Omental fat pad (tissue), 3 donors: ENCODE measurements at regions not wholly inside any gene's neighbourhood (a gene's known extent, or its start where the extent isn't known, plus 50 kb on each side); places are given as distances from the start of the nearest gene placed in this dataset.
"Not testable (repeated sequence)": the region's sequence is repeated elsewhere in the genome, so short reads cannot be mapped to it uniquely, and the experiment has no call there.

Experiments
- ATAC-seq: fragments of 150-250 bp; one replicate; pipeline ENCODE4 v1.9.1; 2016; ENCODE audit warnings: mild to moderate bottlenecking, moderate library complexity; ENCODE audit not compliant: low FRiP score
- DNase-seq: peaks from one replicate; pipeline ENCODE4 v3.0.0-alpha.2; 2019; ENCODE audit warnings: low spot score
- TF ChIP-seq, protein P1 (sequence below), 3 donors: fragments of 450-650 bp; IDR thresholded peaks; one replicate each; pipeline ENCODE4 v1.5.1; 2016 to 2017; ENCODE audit warnings: antibody characterized with exemption in 3 of 3, mild to moderate bottlenecking in 3 of 3, moderate library complexity in 2 of 3

DNA sequence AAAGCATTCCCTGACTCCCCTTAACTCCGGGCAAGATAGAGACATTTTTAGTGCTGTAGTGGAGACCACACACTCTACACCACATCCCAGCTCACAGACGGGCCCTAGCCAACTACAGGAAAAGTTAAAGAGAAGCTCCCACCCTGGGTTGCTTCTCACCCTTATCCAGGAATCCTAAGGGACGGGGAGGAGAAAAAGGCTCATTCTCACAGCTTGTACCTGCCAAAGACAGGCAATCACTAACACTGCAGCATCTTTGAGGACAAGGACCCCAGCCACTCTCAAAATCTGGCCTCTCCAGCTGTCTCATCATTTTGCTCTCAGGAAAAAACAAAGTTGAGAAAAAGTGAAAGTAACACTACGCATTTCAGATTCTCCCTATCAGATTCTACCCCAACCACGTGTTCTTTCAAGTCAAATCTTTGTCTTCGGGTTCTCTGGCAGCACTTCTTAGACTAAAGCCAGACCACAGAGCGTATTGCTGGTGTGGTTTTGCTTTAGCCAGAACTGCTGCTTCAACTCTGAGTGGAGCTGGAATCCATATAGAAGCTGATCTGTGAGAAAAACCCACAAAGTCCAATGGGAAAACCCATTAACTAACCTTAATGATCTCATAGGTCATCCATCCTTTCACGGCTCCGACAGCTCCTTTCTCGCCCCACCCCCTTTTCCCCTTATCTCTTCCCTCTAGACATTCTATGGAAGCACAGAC, 605.9 kb upstream of the DIPK2B start:
- ATAC-seq (peak; percentile 16), DNase-seq (no peak)
- TF ChIP-seq, protein P1, sequence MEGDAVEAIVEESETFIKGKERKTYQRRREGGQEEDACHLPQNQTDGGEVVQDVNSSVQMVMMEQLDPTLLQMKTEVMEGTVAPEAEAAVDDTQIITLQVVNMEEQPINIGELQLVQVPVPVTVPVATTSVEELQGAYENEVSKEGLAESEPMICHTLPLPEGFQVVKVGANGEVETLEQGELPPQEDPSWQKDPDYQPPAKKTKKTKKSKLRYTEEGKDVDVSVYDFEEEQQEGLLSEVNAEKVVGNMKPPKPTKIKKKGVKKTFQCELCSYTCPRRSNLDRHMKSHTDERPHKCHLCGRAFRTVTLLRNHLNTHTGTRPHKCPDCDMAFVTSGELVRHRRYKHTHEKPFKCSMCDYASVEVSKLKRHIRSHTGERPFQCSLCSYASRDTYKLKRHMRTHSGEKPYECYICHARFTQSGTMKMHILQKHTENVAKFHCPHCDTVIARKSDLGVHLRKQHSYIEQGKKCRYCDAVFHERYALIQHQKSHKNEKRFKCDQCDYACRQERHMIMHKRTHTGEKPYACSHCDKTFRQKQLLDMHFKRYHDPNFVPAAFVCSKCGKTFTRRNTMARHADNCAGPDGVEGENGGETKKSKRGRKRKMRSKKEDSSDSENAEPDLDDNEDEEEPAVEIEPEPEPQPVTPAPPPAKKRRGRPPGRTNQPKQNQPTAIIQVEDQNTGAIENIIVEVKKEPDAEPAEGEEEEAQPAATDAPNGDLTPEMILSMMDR (IDR thresholded peaks at IDR 0.05): no peak

DNA sequence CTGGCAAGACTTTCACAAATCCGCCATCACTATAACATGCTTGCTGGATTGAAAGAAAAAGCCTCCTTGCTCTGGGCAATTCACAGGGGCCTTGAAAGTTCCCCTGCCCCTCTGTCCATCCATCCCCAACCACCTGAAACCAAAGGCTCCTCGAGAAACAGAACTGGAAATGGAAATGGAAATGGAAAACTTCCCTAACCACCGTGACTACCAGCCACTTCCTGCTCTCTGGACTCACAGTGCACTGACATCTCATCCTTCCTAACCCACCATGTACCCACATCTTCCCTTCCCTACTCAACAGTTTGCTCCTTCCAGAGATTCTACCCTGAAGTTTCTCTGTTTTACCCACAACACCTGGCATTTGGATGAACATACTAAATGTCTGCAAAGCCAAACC, 603.6 kb upstream of the DIPK2B start:
- no peak for ATAC-seq
- TF ChIP-seq, protein P1 (IDR thresholded peaks at IDR 0.05): no peak
- DNase-seq: no peak

DNA sequence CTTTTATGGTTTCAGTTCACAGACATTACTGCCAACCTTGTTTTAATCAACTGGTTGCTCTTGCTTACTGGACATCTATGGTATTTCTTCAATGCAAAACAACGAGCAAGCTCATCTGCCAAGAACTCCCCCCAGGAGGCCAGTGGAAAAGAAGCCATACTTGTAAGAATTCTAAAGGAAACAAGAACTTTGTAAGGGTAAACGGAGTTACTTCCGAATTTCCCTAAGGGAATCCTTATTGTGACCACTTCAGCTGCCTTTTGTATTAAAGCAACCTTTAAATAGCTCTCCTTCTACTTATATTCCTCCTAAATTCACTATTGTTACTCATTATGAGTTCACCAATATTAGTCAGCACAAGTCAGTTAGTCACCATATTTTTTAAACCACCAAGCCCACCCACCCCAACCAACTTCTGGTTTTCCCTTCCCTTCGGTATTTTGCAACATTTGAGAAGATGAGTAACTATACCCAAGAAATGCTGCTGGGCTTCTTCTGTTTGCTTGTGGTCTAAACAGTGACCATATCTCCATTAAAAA, 602.8 kb upstream of the DIPK2B start:
- peak; percentile 30 for ATAC-seq
- TF ChIP-seq, protein P1 (IDR thresholded peaks at IDR 0.05): no peak
- DNase-seq: no peak

DNA sequence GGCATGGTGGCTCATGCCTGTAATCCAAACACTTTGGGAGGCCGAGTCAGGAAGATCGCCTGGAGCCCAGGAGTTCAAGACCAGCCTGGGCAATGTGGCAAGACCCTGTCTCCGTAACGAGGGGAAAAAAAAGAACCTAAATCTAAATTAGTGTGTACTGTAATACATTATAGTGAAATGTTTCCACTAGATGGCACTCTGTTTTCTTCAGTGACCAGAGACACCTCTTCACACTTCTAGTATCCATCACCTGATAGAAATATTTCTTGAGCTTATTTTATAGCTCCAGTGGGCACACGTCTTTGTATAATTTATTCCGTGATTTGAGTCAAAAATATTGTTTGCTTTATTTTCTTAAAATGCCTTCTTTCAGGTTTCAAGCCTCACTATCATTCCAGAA, 600.9 kb upstream of the DIPK2B start:
- DNase-seq (no peak), ATAC-seq (no peak)
- TF ChIP-seq, protein P1 (IDR thresholded peaks at IDR 0.05): no peak

DNA sequence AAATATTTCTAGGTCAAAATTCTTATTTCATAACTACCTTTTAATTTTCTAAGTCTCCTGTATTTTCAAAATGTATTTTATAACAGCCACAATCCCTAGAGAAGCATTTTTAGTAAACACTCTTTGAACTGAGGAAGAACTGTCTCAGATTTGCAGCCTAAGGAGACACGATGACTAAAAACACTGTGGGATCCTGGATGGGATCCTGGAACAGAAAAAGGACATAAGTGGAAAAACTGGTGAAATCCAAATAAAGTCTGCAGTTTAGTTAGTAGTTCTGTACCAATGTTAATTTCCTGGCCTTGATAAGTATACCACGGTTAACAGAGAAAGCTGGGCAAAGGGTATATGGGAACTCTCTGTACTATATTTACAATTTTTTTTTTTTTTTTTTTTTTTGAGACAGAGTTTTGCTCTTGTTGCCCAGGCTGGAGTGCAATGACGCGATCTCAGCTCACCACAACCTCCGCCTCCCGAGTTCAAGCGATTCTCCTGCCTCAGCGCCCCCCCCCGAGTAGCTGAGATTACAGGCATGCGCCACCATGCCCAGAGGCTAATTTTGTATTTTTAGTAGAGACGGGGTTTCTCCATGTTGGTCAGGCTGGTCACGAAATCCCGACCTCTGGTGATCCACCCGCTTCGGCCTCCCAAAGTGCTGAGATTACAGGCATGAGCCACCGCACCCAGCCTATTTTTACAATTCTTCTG, 600.2 kb upstream of the DIPK2B start:
- DNase-seq, ATAC-seq: not testable (repeated sequence)

DNA sequence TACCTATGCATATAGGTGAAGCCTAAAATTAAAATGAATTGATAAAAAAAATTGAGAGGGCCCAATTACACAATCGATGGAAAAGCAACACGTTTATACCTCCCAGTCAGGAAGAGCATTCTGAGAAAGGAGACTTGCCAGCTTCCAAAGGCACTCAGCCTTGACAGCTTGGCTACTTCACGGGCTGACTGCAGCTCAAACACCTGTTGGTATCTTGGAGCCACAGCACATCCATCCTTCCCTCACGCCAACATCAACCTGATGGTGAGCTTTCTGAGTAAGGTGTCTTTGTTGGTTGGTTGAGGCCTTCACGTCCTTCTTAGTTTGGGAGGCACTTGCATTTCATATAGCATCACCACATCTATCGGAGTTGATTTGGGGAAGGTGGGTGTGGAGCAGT, 598.9 kb upstream of the DIPK2B start:
- ATAC-seq: no peak
- TF ChIP-seq, protein P1 (IDR thresholded peaks at IDR 0.05): no peak
- DNase-seq: no peak

DNA sequence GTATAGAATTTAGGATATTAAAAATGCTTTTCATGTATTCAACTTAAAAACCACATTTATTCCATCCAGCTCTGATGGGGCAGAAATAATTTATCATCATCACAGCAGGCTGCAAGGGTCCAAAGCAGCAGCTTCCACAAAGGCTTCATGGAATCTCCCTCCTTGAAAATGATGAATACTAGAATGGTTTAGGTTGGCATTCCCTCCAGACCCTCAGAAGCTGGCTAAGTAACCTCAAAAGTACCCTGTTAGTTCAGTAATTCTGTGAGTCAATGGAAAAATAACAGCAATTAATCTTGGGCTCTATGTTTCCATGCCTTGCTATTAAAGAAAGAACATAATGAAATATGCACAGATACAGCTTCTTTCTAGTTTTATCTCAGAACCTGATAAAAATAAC, 594.9 kb upstream of the DIPK2B start:
- ATAC-seq (no peak), DNase-seq (no peak)
- TF ChIP-seq, protein P1 (IDR thresholded peaks at IDR 0.05): no peak
